VCaP (cell line): ENCODE measurements at regions not wholly inside any gene's neighbourhood (a gene's known extent, or its start where the extent isn't known, plus 50 kb on each side); places are given as distances from the start of the nearest gene placed in this dataset.

Experiments used
- H3K27ac ChIP-seq: fragments of 450-650 bp; 2 replicates; pipeline ENCODE4 v1.5.1; 2017
- TF ChIP-seq, protein P1 (sequence below): fragments of 450-650 bp; conservative IDR thresholded peaks from 2 replicates; pipeline ENCODE4 v1.5.1; 2017; ENCODE audit warnings: mild to moderate bottlenecking, moderate library complexity

- H3K27ac ChIP-seq = no peak overlapping the region
- TF ChIP-seq, protein P1, sequence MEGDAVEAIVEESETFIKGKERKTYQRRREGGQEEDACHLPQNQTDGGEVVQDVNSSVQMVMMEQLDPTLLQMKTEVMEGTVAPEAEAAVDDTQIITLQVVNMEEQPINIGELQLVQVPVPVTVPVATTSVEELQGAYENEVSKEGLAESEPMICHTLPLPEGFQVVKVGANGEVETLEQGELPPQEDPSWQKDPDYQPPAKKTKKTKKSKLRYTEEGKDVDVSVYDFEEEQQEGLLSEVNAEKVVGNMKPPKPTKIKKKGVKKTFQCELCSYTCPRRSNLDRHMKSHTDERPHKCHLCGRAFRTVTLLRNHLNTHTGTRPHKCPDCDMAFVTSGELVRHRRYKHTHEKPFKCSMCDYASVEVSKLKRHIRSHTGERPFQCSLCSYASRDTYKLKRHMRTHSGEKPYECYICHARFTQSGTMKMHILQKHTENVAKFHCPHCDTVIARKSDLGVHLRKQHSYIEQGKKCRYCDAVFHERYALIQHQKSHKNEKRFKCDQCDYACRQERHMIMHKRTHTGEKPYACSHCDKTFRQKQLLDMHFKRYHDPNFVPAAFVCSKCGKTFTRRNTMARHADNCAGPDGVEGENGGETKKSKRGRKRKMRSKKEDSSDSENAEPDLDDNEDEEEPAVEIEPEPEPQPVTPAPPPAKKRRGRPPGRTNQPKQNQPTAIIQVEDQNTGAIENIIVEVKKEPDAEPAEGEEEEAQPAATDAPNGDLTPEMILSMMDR = no peak
Observed at GRCh38 chr2:150319085-150319484, 168.4 kb downstream of the RND3 start.

DNA sequence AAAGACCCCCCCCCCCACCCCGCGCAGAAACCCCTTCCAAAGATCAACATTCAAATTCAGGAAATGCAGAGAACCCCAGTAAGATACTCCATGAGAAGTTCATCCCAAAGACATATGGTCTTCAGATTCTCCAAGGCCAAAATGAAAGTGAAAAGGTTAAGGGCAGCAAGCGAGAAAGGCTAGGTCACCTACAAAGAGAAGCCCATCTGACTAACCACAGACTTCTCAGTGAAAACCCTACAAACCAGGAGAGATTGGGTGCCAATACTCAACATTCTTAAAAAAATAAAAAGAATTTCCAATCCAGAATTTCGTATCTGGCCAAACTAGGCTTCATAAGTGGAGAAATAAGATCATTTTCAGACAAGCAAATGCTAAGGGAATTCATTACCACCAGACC lies 175.2 kb downstream of the RND3 start:
- TF ChIP-seq, protein P1 = no peak
- H3K27ac ChIP-seq = no peak overlapping the region

GRCh38 chr2:150309311-150310080 lies 178.0 kb downstream of the RND3 start:
- TF ChIP-seq, protein P1 = no peak
- no peak overlapping the region for H3K27ac ChIP-seq

DNA sequence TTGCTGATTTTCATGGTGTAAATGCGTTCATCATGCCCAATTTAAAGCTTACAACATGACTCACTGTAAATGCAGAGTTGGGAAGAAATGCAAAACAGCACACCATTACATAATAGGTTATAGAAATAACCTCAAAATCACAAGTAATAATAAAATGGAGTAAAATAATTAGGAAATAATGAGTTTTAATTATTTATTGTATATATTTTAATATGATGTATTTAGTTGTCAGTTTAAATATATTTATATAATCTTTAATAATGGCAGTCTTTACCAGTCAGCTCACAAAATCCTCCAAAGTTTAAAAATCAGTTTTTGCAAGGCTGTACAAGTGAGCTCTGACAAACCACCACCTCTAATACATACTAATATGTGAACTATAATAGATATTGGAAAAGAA lies 180.2 kb downstream of the RND3 start:
- TF ChIP-seq, protein P1 = no peak
- no peak overlapping the region for H3K27ac ChIP-seq

GRCh38 chr2:150303281-150303680 lies 184.2 kb downstream of the RND3 start:
- TF ChIP-seq, protein P1 = no peak
- no peak overlapping the region for H3K27ac ChIP-seq

DNA sequence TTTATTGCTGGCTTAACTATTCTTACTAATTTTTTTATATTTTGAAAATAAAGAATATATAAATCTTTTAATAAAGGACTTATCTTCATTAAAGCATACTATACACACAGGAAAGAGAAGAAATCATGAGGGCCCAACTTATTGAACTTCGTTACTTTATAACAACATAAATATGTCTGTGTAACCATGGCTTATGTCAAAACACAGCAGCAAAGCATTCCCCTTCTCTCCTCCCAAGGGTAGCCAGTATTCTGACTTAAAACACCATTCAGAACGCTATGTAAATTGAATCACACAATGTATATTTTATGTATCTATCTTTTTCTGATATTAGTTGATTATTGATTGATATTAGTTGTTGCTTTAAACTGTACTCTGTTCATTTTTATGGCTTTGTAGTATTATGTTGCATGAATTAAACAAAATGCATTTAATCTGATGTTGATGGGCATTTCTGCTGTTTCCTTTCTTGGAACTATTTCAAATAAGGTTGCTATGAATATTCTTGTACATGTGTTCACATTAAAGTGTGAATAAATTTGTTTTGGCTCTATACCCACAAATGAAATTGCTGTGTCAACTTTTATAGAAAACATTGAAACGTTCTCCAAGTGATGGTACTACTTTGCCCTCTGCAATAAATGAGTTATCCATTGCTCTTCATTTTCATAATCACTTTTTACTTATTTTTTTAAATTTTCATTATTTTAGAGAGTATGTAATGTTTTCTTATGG lies 188.7 kb downstream of the RND3 start:
- H3K27ac ChIP-seq = no peak overlapping the region
- TF ChIP-seq, protein P1 = no peak

- H3K27ac ChIP-seq = no peak overlapping the region
Observed at GRCh38 chr2:150296770-150297546, 190.5 kb downstream of the RND3 start.

More at GRCh38 chr2:150296770-150297546, 190.5 kb downstream of the RND3 start:
- TF ChIP-seq, protein P1 = no peak
